ENCODE measurements at regions not wholly inside any gene's neighbourhood (a gene's known extent, or its start where the extent isn't known, plus 50 kb on each side); places are given as distances from the start of the nearest gene placed in this dataset.

DNA sequence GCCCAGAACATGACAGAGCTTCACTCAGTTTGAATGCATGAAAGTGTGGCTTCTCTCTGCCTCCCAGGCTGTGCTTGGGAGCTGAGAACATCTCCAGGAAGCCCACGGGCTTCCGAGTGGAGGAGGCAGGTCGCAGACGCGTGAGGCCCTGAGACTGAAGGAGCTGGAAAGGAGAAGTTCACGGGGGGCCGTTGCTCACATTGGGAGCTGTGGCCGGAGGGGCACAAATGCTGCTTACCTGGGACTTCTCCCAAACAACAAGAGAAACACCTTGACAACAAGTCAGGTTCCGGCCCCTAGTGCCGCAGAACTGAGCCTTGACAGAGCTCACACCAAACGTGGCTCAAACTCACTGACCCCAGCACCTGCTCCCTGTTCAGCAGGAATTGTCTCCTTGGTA lies 207.0 kb downstream of the BRD1 start:
- no peak for DNase-seq

DNA sequence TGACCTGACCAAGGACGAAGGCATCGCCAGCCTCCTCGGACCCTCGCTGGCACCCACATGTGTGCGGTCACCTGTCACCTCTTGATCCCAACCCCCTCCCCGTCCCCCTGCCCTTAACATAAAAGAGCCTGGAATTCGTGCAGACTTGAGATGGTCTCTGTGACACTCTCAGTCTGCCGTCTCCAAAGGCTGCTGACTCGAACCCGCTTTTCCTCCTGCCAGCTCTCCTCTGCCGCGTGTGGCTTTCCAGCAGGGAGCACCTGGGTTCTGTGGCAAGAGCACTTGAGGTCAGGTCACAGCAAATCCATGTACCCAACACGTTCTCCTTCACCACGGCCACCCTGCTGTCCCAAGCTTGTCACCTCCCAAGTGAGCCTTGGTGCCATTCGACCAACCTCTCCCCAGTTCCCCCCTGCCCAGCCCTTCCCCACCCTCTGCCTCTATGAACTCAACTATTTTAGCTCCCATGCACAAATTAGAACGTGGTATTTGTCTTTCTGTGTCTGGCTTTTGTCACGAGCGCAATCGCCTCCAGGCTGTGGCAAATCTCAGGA lies 207.6 kb downstream of the BRD1 start:
- DNase-seq, result no peak

DNA sequence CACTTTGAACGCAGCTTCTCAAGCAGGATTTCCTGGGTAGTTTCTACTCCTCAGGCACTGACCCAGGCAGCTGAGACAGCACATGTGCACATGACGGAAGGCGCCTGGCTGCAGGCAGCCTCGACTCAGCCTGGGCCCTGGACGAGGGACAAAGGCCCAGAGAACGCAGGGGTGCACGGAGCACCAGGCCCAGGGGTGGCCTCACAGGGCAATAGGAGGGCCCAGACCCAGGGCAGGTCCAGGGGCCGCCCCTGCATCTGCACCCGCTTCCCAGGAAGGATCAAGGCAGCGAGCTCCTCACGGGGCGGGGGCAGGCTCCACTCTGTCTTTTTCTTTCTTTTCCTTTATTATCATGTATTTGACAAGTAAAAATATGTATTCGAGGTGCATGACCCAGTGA lies 208.4 kb downstream of the BRD1 start:
- no peak for DNase-seq

DNA sequence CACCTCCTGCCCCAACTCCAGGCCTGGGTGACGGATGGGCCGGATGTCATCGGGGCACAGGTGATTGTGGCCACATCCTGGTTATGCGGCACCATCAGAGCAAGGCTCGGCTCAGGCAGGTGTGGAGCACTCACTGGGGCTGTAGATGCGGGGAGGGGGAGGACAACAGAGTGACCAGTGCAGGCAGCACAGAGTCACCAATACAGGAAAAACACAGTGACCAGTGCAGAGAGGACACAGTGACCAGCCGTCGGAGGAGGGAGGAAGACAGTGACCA lies 209.1 kb downstream of the BRD1 start:
- DNase-seq, result no peak

DNA sequence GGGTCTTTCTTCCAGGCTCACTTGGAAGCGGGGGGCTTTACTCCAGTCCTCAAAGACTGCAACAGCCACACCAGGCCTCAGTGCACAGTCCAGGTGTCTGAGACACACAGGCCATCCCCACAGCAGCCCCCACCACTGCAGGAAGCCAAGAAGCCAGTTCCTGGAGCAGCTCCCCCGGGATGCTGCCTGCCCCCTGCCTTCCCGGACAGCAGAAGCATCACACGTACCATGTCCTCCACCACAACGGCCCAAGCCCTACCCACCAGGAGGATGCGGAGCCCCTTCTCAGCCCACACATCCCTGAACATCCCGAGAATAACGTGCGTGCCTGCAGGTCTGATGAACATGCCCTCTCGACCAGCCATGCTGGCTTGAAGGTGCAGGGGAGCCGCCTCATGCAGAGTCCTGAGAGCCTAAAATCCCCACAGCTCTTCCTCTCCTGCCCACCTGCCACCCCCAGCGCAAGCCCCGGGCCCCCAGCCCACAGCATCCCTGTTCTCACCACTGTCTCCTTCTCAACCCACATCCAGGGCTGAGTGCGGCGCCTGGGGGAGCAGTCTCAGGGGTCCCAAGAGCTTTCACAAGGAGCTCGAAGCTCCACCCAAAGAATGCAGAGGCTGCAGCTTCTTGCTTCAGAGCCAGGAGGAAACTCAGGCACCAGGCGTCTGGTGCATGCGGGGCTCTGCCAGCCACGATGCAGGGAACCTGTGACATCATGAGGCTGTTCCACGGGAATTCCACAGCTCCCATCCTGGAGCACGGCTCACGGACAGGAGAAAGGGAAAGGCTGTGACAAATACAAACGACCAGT lies 209.6 kb downstream of the BRD1 start:
- no peak for DNase-seq

DNA sequence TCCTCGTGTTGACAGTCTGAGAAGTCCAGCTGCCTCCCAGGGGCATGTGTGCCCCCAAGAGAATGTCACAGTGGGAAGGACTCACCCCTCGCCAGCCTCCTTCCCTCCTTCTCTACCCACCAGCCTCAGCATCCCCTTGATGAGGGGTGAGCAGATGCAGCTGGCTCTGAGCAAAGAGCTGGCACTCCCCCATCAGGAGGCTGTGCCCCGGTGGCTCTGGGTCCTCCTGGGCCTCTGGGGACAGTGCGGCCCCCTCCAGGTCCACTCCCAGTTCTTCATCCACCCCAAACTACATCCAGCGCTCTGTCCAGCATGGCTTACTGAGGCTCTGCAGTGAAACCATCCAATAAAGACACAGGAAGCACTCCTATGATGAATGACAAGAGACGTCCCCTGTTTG lies 210.4 kb downstream of the BRD1 start:
- no peak for DNase-seq

DNA sequence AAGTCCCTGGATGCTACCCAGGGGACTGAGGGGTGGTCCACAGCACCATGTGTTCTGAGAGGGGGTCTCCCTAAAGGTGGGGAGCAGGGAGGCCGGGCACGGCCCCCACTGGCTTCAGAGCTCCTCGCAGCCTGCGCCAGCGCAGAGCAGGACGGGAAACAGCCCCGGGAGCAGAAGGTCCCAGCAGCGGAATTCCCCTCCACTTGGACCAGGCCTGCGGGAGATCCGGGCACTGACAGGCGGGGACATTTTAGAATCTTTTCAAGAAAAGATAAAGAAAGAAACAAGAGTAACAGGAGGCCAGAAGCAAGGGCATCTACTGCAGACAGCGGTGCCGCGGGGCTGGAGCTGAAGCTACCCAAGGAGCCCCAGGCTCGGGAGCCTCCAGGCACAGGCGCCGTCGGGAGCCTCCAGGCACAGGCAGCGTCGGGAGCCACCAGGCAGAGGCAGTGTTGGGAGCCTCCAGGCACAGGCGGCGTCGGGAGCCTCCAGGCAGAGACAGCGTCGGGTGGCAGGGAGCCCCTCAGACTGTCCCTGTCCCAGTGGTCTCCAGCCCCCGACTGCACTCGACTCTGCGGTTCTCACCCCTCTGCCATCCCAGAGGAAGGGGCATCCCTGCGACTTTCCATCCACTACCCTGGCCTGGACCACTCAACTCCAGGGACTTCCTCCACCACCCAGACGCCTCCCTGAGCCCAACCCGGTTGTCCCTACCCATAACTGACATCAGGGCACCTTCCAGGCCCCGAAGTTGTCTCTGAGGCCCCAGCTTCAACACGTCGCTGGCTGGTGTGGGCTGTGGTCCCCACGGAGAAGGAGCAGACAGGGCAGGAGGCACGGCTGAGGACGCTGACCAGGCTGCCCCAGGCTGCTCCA lies 211.1 kb downstream of the BRD1 start:
- no peak for DNase-seq

DNA sequence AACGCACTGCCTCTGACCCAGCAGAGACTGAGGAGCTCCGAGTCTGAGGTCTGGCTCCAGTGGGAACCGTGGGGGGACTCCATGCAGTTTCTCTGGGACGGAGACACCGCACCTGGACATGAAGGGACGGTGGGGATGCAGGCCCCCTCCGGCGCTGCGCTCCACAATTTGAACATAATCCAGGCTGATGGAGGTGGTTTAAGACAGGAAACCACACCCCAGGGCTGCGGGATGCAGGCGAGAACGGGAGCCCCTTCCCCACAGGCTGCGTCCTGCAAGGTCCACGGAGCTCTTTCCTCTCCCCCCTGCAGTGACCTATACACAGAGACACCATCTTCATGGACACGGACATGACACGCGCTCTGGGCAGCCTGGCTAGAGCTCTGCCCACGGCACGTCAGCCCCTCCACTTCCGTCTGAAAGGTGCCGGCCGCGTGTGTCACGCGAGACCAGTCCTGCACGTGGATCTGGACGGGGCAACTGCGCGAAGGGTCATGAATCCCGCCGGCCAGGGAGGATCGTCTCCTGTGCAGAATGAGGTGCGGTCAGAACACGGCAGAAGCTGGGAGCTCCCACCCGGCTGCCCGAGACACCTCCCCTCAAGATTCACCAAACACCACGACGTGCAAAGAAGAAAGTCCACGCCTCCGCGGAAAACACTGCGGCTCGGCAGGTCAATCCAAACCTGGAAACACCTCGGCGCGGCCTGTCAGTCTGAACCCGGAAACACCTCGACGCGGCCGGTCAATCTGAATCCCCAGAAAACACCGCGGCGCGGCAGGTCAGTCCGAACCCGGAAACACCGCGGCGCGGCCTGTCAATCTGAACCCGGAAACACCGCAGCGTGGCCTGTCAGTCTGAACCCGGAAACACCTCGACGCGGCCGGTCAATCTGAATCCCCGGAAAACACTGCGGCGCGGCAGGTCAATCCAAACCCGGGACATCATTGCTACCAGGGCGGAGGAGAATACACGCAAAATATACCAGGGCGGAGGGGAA lies 212.4 kb downstream of the BRD1 start:
- DNase-seq, result no peak

DNA sequence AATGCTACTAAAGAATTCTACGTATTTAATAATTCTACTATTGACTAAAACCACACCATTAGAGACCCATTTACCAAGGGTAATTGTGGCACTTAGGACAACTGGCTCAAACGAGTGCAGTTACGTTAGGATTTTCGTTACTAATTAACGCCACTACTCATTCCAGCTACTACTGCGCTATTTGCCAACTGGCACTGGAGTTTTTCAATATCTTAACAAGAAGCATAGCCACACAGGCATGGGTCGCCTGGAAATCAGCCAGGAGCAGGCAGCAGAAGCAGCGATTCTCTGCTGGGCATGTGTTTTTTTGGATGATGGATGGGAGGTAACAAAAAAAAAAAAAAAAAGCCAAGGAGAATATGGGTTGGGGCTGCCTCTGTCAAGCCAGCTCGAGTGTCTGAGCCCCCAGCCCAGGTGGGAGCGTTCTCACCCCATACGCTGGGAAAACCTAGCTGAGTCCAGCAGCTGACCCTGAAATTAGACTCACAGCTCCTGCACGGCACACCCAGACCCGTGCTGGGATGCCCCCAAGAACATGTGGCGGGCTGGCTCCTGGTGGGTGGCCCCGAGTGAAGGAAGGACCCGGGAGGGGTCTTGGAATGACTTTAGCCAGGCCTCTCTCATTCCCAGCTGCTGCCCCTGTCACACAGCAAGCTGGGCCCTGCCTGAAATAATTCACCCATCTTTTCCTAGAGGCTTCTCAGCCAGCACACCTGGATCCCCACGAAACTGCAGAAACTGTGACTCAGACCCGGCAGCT lies 214.0 kb downstream of the BRD1 start:
- no peak for DNase-seq

DNA sequence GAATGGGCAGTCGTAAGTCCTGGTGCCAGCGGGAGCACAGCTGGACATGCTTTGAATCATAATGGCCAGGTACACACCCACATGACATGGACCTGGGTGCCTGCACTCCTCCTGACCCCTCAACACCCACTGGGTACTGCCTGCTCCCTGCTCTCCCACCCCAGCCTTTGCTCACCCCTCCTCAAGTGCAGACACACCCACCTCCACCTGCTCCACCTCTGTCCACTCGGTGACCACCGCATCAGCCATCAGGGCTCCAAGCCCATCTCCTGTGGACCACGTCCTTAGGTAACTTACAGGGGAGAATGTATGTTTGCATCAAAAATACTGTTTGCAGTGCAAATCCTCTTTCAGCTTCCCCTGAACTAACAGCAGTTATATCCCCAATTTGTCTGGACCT lies 214.6 kb downstream of the BRD1 start:
- DNase-seq, result no peak

DNA sequence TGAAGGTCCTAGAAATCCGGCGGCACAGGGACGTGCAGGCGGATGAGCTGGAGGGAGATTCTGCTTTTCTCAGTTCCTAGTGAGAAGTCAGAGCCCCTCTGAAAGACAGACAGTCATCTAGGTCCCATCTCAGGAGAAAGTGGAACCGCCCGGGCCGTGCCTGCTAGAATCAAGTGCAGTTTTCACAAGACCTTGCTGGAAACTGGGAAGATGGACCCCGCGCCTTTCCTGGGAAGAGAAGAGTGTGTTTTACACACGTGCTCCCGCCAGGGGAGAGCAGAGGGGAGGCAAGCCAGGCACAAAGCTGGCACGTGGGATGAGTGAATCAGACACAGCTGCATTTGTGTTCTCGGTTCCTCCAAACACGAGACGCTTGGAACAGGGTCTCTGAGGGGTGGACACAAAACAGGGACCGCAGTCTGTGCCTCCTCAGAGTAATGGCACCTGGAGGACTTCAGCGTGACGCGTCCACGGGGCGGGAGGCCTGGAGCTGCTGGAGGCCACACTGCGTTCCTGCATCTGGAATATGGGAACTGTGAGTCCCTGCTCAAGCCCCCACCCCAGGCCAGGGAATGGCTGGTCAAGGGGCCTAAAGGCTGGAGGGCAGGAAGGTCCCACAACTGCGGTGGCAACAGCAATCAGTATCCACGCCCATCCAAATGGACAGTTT lies 218.3 kb downstream of the BRD1 start:
- DNase-seq, result no peak

DNA sequence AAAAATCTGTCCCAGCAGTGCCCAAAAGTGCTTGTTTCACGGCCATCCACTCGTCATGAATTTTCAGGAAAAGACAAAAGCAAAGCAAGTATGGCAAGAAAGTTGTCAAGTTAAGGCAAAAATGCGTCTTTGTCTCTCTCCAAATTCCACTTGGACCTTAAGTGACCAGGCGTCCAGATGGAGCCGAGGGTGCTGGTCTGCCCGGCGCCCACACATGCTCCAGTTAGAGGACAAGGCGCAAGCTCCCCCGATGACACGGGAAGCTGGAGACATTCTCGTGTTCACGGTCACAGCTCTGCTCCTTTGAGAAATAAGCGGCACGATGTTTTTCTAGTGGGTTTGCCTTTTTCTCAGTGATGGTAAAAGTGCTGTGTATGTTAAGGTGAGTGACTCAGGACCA lies 219.0 kb downstream of the BRD1 start:
- no peak for DNase-seq

DNA sequence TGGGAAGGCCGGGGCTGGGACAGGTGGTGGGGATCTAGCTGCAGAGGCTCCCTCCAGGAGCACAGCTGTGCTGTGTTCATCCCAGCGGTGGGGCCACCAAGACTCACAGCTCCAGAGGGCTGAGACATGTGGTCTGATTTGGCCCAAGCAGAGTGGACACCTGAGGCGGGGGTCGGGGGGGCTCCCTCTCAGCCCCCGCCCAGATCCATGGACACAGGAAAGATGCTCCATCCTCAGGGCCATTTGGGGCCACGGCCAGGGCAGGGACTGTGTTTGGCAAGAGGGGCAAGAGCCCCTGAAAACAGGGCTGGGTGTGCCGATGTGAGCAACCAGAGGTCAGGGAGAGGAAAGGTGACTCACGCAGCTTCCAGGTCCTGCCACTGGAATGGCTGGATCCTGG lies 219.4 kb downstream of the BRD1 start:
- no peak for DNase-seq

DNA sequence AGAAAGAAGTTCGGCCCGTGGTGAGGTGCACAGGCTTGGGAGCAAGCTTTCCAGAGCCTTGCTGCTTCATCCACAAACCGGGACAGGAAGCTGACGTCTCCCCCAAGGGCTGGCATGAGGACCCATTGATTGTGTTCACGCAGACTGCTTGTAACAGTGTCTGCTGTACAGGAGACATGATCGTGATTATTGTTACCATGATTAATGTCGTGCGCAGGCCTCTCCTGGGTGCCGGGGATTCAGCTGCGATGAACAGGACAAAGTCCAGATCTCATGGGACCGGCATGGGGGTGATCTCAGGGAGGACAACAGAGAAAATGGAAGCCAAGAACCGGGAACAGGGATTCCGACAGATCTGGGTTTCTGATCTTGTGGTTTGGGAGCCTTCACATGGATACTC lies 219.9 kb downstream of the BRD1 start:
- DNase-seq, result no peak

DNA sequence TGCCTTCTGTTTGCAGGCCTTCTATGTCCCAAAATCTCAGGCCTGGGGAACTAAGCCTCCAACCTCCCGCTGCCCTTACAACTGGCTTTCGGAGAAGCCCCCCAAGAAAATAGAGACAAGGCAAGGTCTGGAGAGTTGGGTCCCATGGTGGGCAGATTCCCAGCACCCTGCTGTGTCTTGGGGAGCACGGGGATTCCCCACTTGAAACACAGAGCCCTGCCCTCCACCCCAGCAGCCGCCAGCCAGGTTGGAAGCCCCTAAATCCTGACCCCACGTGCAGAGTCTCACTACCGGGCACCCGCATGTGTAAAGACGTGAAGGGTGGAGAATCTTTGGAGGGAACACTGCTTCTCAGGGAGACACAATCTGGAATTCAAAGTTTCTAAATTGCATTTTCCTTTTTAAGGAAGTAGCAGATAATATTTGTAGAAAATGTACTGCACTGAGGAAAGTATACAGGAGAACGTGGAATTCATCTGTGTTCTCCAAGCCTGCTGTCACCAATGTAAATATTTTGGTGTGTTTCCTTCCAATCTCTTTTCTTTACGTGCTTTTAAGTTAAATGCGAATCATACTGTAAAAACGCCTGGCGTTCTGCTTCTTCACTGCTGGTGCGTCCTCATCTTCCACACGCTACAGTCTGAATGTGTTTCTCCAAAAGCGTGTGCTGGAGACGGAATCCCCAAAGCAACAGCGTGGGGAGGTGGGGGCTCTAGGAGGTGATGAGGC lies 220.9 kb downstream of the BRD1 start:
- DNase-seq, result no peak

DNA sequence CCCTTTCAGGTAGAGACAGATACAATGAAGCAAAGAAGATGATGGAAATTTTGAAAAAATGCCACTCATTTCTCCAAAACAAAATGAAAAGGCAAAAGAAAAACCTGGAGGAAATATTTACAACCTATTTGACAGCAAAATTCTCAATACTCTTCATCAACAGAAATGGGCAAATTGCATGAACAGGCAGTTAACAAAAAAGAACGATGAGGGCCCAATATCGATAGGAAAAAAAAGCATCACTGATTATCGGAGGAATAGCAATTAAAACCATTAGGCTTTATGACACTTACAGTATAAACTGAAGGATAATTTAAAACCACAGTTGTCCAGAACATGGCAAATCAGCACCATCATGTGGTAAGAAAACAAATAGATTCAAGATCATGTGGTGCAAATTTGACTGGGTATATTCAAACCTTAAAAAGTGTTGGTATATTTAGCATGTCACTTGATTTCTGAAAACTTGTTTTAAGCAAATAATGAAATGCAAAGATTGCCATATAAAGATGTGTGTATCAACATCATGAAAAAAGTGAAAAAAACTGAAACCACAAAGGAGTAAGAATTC lies 222.9 kb downstream of the BRD1 start:
- DNase-seq, result no peak

DNA sequence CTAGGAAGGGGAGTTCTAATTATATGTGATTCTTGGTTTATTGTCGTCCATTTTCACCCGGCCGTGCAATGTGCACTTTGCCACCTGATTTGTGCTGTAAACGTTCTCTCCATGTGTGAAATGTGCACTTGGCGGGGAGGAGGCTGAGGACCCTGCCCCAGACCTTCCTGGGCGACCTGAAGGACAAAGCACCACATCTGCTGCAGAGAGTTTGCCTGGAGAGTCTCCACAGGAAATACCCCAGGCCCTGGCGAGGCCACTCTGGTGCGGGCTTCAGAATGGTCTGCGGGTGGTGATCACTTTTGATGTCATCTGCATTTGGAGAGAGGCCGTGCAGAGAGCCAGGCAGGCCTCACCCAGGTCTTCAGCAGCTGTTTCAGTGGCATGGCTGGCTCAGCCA lies 224.7 kb downstream of the BRD1 start:
- DNase-seq, result no peak

DNA sequence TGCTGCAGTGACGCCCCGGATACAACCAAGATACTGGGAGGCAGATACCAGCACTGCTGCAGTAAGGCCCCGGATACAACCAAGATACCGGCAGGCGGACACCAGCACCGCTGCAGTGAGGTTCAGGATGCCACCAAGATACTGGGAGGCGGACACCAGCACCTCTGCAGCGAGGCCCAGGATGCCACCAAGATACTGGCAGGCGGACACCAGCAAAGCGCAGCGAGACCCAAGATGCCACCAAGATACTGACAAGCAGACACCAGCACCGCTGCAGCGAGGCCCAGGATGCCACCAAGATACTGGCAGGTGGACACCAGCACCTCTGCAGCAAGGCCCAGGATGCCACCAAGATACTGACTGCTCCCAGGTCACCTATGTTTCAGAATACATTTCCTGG lies 225.2 kb downstream of the BRD1 start:
- DNase-seq, result no peak

DNA sequence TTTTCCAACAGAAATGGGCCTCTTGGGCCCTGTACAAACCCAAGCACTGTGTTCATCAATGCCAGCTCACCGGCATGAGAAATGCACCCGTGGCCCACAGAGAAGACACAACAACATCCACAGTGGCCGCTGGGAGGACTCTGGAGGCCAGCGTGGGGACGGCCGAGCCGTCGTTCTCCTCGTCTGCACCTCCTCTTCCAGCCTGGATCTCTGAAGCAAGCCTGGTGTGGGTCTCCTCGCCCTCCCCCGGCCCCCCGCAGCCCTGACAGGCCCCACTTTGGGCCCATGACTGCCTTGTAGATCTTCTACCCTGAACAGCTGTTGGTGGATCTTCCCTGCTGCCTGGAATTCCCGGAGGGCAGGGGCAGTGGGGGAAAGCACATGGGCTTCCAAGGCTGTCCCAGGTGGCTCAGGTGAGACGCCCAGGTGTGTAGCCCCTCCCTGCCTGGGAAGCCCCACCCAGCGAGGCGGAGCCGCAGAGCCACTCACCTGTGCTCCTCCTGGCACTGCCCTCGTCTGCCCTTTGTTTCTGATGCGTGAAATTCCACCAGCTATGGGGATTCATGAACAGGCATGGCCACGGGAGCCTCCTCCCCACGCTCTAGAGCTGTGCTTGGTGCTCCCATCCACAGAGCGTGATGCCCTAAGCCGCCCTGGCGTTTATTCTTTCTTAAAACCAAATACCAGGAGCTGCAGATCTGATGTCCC lies 225.9 kb downstream of the BRD1 start:
- no peak for DNase-seq

DNA sequence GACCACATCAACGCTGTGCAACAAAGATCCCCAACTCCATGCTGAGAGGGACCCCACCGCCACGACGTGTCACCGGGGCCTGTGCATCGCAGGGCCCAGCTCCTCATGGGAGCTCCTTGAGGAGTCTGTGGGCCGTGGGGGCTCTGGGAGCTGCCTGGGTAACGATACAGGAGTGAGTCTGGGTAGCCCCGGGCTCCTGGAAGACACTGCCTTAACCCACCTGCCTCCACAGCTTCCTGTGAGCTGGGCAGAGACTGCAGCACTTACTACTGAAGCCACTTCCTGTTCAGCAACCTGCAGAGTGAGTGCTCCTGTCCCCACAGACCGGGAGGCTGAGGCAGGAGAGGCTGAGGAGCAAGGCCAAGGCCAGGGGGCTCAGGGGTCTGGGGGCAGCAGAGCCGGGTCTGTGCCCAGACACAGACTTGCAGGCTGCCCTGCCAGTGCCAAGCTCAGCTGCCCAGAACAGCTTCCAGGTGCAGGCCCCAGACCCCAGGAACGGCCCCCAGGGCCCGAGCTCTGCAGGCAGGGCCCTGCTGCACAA lies 226.7 kb downstream of the BRD1 start:
- no peak for DNase-seq

All from GOT3 (cell line).